SH-SY5Y (cell line): ENCODE measurements at regions not wholly inside any gene's neighbourhood (a gene's known extent, or its start where the extent isn't known, plus 50 kb on each side); places are given as distances from the start of the nearest gene placed in this dataset.
A peak's percentile ranks its signal among the peaks of the same experiment; 100 is the strongest.

Source experiments
- GATA2 ChIP-seq: IDR thresholded peaks from 2 replicates; pipeline ENCODE4 v1.6.1; 2011; ENCODE audit warnings: mild to moderate bottlenecking, low read depth, low read length
- GATA3 ChIP-seq: IDR thresholded peaks from 2 replicates; pipeline ENCODE4 v1.6.1; 2011; ENCODE audit warnings: low read depth, mild to moderate bottlenecking, low read length, moderate library complexity

DNA sequence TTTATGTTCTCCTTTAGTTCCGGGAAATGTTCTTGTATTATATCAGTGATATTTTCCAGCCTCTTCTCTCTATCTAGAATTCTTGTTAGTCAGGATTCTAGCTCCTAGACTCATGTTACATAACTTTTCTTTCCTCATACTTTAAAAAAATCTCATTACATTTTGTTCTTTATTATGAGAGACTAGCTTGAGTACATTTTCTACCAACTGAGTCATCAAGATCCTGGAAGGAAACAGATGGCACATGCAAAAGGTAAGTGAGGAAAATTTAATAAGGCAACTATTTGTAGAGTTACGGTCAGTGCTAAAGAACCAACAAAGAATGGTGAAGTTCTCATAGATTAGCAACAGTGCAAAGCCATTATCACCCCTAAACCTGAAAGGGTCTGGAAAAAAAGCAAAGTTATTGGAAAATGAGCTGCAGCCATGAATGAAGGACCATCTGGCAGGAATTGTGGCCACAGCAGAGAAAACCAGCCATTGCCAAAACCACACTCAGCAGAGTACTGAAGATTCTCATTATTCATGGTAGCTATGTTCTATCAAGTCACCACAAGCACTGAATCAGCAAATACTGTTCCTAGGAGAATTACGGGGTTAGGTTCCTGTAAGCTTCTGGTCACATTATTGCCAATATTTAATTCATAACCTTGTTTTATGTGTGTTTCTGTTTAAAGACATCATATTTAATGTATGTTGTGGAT lies 98.3 kb upstream of the C7orf33 start:
- no peak for TF ChIP-seq GATA2
- no peak for TF ChIP-seq GATA3

DNA sequence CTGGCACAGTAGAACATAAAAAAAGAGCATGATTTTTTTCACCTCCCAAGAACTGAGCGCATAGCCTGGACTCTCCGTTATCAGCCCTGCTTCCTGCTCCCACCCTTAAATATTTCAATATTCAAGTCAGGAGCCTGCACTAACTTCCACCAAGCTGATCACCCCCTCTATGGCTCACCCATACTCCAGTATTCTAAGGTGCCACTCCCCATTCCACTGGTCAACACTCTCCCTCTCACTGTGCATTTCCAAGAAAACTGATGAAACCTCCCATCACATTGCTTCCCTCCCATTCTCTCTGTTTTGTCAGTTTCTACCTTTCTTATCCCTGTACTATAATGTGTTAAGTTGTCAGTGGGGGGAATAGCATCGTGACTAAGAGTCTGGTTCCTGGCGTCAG lies 95.0 kb upstream of the C7orf33 start:
- TF ChIP-seq GATA2 = no peak
- no peak for TF ChIP-seq GATA3

DNA sequence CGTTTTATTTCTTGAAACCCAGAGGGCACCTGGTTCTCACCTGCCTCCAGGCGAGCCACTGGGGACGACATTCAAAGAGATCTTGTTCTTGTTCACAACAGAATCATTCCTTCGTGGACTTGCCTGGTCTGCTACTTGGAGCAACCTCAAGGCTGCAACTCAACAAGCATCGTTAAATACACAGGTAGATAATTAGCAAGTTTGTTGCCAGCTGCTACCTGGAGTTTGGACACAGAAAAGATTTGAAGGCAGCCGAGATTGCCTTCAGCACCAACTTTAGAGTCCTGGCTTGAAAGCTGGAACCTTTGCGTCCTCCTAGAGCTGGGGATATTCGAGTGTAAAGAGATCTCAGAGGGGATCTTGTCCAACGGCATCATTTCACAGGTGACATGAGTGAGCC lies 89.6 kb upstream of the C7orf33 start:
- TF ChIP-seq GATA2 = no peak
- no peak for TF ChIP-seq GATA3

DNA sequence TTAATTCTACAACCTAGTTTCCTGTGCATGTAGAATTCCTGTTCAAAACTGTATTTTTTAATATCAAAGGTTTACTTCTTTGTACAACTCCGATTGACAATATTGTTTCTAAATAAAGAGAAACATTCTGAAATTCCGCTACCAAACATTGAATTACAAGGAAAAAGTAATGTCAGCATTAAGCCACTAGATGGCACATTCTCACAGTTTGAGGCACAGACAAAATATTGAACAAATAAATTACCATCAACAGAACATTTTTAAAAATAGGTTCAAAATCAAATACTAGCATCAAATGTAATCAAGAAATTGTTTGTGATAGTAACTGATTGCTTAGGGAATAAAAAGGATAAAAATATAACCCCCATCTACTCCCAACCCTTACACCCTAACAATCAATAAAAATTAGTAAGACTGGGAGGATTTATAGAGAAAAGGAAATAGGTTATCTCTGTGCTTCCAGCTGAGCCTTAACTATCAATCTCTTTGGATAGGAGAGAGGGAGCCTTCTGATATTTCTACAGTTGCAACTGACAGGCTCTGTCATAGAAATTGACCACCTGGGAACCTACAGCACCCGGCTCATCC lies 86.6 kb upstream of the C7orf33 start:
- TF ChIP-seq GATA2 = no peak
- no peak for TF ChIP-seq GATA3

DNA sequence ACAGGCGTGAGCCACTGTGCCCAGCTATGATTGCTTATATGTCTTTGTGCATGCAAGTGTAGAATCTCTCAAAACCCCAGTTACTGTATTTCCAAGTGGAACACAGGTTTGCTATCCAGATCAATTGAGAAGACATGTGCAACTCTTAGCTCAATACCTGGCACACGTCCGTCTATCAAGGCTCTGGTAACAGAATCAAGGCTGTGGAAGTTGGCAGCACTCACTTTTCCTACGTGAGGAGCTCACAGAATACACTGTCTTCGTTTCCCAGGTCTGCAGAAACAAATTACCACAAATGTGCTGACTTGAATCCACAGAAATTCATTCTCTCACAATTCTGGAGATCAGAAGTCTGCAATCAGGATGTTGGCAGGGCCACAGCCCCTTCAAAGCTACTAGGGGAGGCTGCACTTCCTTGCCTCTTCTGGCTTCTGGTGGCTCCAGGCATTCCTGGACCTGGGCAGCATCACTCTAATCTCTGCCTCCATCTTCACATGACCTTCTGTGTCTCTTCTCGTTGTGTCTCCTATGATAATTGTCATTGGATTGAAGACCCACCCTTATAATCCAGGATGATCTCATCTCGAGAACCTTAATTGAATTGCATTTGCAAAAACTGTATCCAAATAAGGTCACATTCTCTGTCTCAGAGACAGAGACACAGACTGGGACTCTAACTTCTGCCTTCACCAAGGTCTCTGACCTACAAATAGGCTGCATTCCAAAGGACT lies 84.8 kb upstream of the C7orf33 start:
- TF ChIP-seq GATA3 (no peak), GATA2 (peak; percentile 64)

DNA sequence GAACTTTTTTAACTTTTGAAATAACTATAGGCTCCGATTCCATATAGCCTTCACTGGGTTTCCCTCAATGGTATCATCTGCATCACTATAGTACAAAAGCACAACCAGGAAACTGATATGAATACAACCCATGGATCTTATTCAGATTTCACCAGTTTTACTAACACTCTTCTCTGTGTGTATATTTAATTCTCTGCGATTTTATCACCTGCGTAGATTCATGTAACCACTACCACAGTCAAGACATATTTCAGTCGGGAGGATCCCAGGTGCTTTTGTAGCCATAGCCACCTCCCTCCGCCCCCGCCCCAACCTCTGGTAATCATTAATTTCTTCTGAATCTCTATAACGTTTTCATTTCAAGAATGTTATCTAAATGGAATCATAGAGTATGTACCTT lies 82.8 kb upstream of the C7orf33 start:
- TF ChIP-seq GATA2 (no peak), GATA3 (no peak)

DNA sequence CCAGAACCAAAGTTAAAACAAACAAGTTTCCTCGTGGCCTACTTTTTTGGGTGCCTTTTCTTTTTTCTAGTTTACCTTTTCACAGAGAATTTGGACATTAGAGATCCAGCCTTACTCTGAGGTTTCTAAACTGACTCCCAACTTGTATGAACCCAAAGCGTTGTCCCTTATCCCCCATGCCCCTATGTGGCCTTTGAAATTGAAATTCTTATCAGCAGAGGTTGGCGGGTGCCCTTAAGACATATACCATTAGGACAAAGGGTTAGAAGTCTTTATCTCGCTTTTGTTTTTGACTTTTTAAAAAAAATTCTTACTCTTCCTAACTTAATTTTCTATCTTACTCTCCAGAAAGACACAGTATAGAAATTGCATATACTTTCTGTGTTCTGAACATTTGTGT lies 76.3 kb upstream of the C7orf33 start:
- TF ChIP-seq GATA3 (no peak), GATA2 (no peak)

DNA sequence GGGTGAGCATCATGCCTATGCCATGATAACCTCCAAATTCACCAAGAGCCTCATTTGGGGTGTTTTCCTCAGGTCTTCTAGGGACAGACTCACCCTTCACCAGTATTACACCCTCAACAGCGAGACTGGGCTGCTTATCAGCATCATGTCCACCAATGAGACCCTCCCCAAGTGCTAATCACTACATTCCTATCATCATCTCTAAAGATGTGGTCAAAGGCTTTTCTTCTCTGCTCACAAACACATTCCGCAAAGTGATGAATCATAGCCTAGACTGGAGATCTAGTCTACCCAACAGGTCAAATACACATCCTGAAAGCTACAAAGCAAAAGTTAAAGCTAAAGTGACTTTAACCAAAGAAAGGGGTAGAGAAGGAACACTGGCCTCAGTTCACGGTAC lies 75.3 kb upstream of the C7orf33 start:
- TF ChIP-seq GATA3 (no peak), GATA2 (no peak)

DNA sequence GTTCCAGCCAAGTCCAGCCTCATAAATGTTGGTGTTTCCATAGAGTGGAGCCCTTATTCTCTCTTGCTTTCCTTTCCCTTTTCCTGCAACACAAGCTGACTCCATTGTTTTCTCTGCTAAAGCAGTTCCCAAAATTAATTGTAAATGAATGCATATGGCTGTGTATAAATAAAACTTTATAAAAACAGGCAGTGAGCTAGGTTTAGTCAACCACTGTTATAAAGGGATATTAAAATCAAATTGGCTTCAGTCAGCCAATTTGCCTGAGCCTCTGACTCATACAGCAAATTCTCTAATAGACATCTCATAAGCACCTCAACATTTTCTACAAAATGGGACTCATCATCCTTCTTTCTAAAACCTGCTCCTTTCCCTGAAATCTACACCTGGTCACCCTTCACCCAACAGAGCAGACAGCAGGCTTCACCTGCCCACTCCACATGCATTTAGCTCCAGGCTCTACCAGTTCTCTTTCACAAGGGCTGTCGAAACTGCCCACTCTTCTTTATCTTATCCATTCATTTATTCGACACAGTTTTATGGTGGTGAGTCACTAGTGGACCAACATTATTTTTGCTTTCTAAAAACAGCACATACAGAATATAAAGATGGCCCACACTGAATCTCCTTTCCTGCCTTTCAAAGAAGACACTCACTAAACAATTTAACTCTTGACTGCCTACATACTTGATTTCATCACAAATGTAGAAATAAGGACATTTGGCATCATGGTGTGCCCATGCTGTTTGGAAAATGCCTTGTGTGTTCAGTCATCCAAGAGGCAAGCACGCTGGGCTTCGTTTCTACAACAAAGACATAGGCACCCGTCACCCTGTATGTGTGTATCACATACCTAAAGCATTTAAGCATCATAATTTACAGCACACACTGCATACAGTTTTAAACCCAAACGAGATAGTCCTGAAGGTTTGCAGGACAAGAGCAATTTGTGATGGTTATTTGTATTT lies 74.6 kb upstream of the C7orf33 start:
- no peak for TF ChIP-seq GATA3
- TF ChIP-seq GATA2 = no peak

DNA sequence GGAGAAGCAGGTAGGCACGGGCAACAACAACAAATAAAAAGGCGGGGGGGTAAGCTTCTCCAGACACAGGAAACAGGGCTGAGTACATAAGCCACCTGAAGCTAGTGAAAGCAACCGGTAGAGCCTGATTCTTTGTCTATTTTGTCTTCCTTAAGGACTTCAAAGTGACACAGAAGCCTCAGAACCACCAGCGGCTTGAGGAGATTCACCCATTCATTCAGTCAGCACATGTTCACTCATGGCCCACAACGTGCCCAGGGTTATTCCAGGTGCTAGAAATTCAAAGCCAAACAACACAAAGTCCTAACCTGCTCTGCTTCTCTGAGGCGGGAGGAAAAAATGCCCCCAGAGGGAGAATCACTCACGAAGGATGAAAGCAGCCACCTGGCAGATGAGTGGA lies 69.3 kb upstream of the C7orf33 start:
- no peak for TF ChIP-seq GATA2
- TF ChIP-seq GATA3 = no peak

DNA sequence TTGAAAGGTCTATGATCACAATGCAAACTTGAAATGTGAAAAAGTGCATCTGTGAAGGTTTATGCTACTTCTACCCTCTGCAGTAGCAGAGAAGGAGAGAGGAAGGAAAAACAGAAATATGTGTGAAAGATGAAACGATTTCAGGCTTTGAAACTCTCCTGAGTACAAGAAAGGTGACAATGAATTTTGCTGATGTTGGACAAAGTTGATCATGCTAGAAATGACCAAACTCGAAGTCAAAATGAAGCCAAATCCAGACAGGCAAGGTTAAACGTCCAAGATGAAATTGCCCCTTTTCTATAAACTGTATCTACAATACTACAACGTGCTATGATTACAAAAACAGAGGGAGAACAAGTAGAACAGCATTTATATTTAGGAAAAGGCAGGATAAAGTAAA lies 67.0 kb upstream of the C7orf33 start:
- TF ChIP-seq GATA3 (no peak), GATA2 (no peak)

DNA sequence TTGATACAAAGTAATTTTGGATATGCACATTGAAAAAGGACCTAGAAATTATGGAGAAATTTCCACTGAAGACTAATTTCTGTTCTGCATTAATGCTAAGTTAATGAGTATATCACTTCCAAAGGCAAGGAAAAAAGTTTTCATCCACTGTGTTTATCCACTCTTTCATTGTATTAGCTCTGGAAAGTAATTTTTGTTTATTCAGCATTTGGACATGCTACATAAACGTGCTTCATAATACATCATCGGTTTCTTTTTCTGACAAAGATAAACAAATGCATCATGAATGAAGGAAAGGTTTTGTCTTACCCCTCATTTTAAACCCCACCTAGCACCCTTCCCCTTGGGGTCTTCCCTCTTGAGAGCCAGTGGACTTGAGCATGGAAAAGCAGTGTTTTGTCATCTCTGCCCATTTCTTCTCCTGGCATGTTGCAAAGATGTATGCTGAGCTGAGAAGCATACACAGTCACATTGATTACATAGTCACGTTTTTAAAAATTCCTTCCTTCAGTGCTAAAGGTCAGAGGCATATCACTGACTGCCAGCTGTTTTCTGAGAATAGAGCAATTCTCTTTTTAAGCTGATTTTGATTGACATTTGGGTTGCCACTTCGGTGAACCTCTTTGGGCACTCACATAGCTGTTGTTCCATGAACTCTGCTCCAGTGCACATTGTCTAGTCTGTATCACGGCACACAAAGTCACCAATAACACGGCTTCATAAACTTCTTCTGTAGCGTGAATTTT lies 65.9 kb upstream of the C7orf33 start:
- TF ChIP-seq GATA3 (no peak), GATA2 (no peak)

DNA sequence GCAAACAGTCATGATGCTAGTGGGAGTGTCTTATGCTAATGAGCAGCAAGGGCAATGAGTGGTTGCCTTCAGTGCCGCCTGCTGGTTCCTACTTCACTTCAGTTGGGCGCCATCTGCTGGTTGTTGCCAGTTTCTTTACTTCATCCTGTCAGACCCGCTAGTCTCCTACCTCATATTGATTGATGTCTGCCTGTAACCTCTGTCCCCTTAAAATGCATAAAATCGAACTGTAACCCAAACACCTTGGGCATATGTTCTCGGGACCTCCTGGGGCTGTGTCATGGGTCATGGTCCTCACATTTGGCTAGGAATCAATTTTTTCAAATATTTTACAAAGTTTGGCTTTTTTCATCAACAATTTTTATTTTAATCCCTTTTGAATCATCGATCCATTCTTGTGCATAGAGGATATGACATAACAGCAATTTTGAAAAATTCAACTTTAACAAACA lies 62.8 kb upstream of the C7orf33 start:
- no peak for TF ChIP-seq GATA2
- no peak for TF ChIP-seq GATA3
